GM23248 (cell line): ENCODE measurements at regions not wholly inside any gene's neighbourhood (a gene's known extent, or its start where the extent isn't known, plus 50 kb on each side); places are given as distances from the start of the nearest gene placed in this dataset.

Source experiments
- DNase-seq: peaks from one replicate; pipeline ENCODE4 v3.0.0-alpha.2; 2015
- H2AFZ ChIP-seq: fragments of 200-600 bp; sonication (generic); 2 replicates; pipeline ENCODE4 v1.6.1; 2016; ENCODE audit warnings: antibody characterized with exemption
- H3F3A ChIP-seq: fragments of 200-600 bp; sonication (generic); 2 replicates; pipeline ENCODE4 v1.6.1; 2016; ENCODE audit warnings: mild to moderate bottlenecking, antibody characterized with exemption, mixed run types; ENCODE audit not compliant: insufficient read depth
- H3K27ac ChIP-seq: fragments of 200-600 bp; sonication (generic); 2 replicates; pipeline ENCODE4 v1.5.1; 2016; ENCODE audit warnings: mild to moderate bottlenecking
- H3K27me3 ChIP-seq: fragments of 200-600 bp; sonication (generic); replicated peaks from 2 replicates; pipeline ENCODE4 v1.6.1; 2016; ENCODE audit warnings: mild to moderate bottlenecking; ENCODE audit not compliant: insufficient read depth
- H3K36me3 ChIP-seq: fragments of 200-600 bp; sonication (generic); 2 replicates; pipeline ENCODE4 v1.6.1; 2016; ENCODE audit warnings: low read depth, mild to moderate bottlenecking
- H3K4me1 ChIP-seq: fragments of 200-600 bp; sonication (generic); 2 replicates; pipeline ENCODE4 v1.6.1; 2016; ENCODE audit warnings: mild to moderate bottlenecking; ENCODE audit not compliant: insufficient read depth
- H3K4me2 ChIP-seq: fragments of 200-600 bp; sonication (generic); one replicate; pipeline ENCODE4 v1.6.1; 2016; ENCODE audit warnings: mild to moderate bottlenecking; ENCODE audit not compliant: unreplicated experiment
- H3K4me3 ChIP-seq: fragments of 200-600 bp; sonication (generic); 2 replicates; pipeline ENCODE4 v1.5.1; 2016; ENCODE audit warnings: mild to moderate bottlenecking
- H3K79me2 ChIP-seq: fragments of 200-600 bp; sonication (generic); 2 replicates; pipeline ENCODE4 v1.6.1; 2016; ENCODE audit warnings: mild to moderate bottlenecking; ENCODE audit not compliant: insufficient read depth
- H3K9ac ChIP-seq: fragments of 200-600 bp; sonication (generic); 2 replicates; pipeline ENCODE4 v1.6.1; 2016; ENCODE audit warnings: mild to moderate bottlenecking
- H3K9me2 ChIP-seq: fragments of 200-600 bp; sonication (generic); 2 replicates; pipeline ENCODE4 v1.6.1; 2016; ENCODE audit warnings: mixed run types, mild to moderate bottlenecking, moderate library complexity; ENCODE audit not compliant: insufficient read depth
- H3K9me3 ChIP-seq: fragments of 200-600 bp; sonication (generic); one replicate; pipeline ENCODE4 v1.6.1; 2017; ENCODE audit warnings: low read depth
- H4K20me1 ChIP-seq: fragments of 200-600 bp; sonication (generic); 2 replicates; pipeline ENCODE4 v1.6.0; 2016; ENCODE audit not compliant: insufficient read depth
- EZH2 ChIP-seq: fragments of 200-600 bp; sonication (generic); IDR thresholded peaks from 2 replicates; pipeline ENCODE4 v1.6.1; 2018; ENCODE audit warnings: antibody characterized with exemption, mild to moderate bottlenecking; ENCODE audit not compliant: insufficient read depth, poor library complexity, severe bottlenecking
- EZH2phosphoT487 ChIP-seq: fragments of 200-600 bp; sonication (generic); IDR thresholded peaks from 2 replicates; pipeline ENCODE4 v1.6.1; 2018; ENCODE audit warnings: antibody characterized with exemption, moderate library complexity, mild to moderate bottlenecking, low read depth; ENCODE audit not compliant: insufficient read depth
- whole genome bisulfite sequencing, 2 experiments: methylation state at CpG; one replicate each; pipeline ENCODE4 v1.1.6; 2015 to 2017; ENCODE audit warnings: low lambda C conversion rate in 2 of 2, low coverage in 1 of 2; ENCODE audit errors: missing lambda C conversion rate in 2 of 2; 5-methylcytosine and 5-hydroxymethylcytosine counted together
- in situ Hi-C: fragments of 300-500 bp; cut with MboI; formaldehyde crosslinking; loops from 2 replicates; pipeline ENCODE4 v1.15.0; 2020

GRCh38 chr2:2938481-2938880 lies 439.1 kb downstream of the EIPR1 start:
- no peaks in the 10 kb centered on the region for H3K27me3 ChIP-seq
- DNase-seq: no peak
- no peak overlapping the region for H3K4me3 ChIP-seq
- TF ChIP-seq EZH2: no peak
- no peak for TF ChIP-seq EZH2phosphoT487
- H3K4me2 ChIP-seq: no peak overlapping the region
- H3K9ac ChIP-seq: no peak overlapping the region
- H4K20me1 ChIP-seq: no peaks in the 10 kb centered on the region
- H2AFZ ChIP-seq: no peak overlapping the region
- no peak overlapping the region for H3K27ac ChIP-seq
- no peaks in the 10 kb centered on the region for H3K79me2 ChIP-seq
- H3K9me3 ChIP-seq: no peaks in the 10 kb centered on the region
- no peaks in the 10 kb centered on the region for H3F3A ChIP-seq
- H3K36me3 ChIP-seq: no peaks in the 10 kb centered on the region
- H3K9me2 ChIP-seq: no peaks in the 10 kb centered on the region
- no peaks in the 10 kb centered on the region for H3K4me1 ChIP-seq
- WGBS, 2 experiments: 50 to 56% methylated on average over 14 of the region's 14 CpGs
- in situ Hi-C loops: no loop called here

- in situ Hi-C loops: no loop called here
- H3K27ac ChIP-seq: no peak overlapping the region
- no peaks in the 10 kb centered on the region for H3K9me2 ChIP-seq
- no peaks in the 10 kb centered on the region for H3K36me3 ChIP-seq
- no peaks in the 10 kb centered on the region for H3K79me2 ChIP-seq
- no peak overlapping the region for H3K4me3 ChIP-seq
- DNase-seq: no peak
- no peaks in the 10 kb centered on the region for H3K4me1 ChIP-seq
- H2AFZ ChIP-seq: no peak overlapping the region
- H3K4me2 ChIP-seq: no peak overlapping the region
- no peak overlapping the region for H3K9ac ChIP-seq
- no peaks in the 10 kb centered on the region for H3F3A ChIP-seq
- no peaks in the 10 kb centered on the region for H3K9me3 ChIP-seq
- 42 to 48% methylated on average over 26 of the region's 26 CpGs for WGBS, 2 experiments
- H4K20me1 ChIP-seq: no peaks in the 10 kb centered on the region
- H3K27me3 ChIP-seq: no peaks in the 10 kb centered on the region
- no peak for TF ChIP-seq EZH2
- no peak for TF ChIP-seq EZH2phosphoT487
Observed at GRCh38 chr2:2935445-2936149, 442.0 kb downstream of the EIPR1 start.

- Histone ChIP-seq H3K9ac (no peak overlapping the region), H3K27me3 (no peaks in the 10 kb centered on the region), H3F3A (no peaks in the 10 kb centered on the region), H3K9me3 (no peaks in the 10 kb centered on the region), H3K79me2 (no peaks in the 10 kb centered on the region), H3K9me2 (no peaks in the 10 kb centered on the region), H4K20me1 (no peaks in the 10 kb centered on the region), H3K36me3 (no peaks in the 10 kb centered on the region), H3K4me3 (no peak overlapping the region), H3K4me2 (no peak overlapping the region), H2AFZ (no peak overlapping the region), H3K27ac (no peak overlapping the region), H3K4me1 (no peaks in the 10 kb centered on the region)
- TF ChIP-seq EZH2phosphoT487 (no peak), EZH2 (no peak)
- DNase-seq: no peak
- 13 to 18% methylated on average over 15 of the region's 15 CpGs for WGBS, 2 experiments
- in situ Hi-C loops: no loop called here
Observed at GRCh38 chr2:2933426-2933825, 444.2 kb downstream of the EIPR1 start.

GRCh38 chr2:2932692-2933305 lies 444.8 kb downstream of the EIPR1 start:
- 32 to 37% methylated on average over 15 to 16 of the region's 16 CpGs for WGBS, 2 experiments

More at GRCh38 chr2:2932692-2933305, 444.8 kb downstream of the EIPR1 start:
- Histone ChIP-seq H3K27me3 (no peaks in the 10 kb centered on the region), H3F3A (no peaks in the 10 kb centered on the region), H3K27ac (no peak overlapping the region), H3K4me1 (no peaks in the 10 kb centered on the region), H3K79me2 (no peaks in the 10 kb centered on the region), H3K9me3 (no peaks in the 10 kb centered on the region), H4K20me1 (no peaks in the 10 kb centered on the region), H2AFZ (no peak overlapping the region), H3K4me2 (no peak overlapping the region), H3K9ac (no peak overlapping the region), H3K9me2 (no peaks in the 10 kb centered on the region), H3K4me3 (no peak overlapping the region), H3K36me3 (no peaks in the 10 kb centered on the region)
- in situ Hi-C loops: no loop called here
- DNase-seq: no peak
- TF ChIP-seq EZH2 (no peak), EZH2phosphoT487 (no peak)
